CMK (cell line): ENCODE measurements at regions not wholly inside any gene's neighbourhood (a gene's known extent, or its start where the extent isn't known, plus 50 kb on each side); places are given as distances from the start of the nearest gene placed in this dataset.
"Not testable (repeated sequence)": the region's sequence is repeated elsewhere in the genome, so short reads cannot be mapped to it uniquely, and the experiment has no call there.

Source experiments
- DNase-seq: peaks from one replicate; pipeline ENCODE4 v3.0.0-alpha.2; 2010; ENCODE audit warnings: low read depth

DNA sequence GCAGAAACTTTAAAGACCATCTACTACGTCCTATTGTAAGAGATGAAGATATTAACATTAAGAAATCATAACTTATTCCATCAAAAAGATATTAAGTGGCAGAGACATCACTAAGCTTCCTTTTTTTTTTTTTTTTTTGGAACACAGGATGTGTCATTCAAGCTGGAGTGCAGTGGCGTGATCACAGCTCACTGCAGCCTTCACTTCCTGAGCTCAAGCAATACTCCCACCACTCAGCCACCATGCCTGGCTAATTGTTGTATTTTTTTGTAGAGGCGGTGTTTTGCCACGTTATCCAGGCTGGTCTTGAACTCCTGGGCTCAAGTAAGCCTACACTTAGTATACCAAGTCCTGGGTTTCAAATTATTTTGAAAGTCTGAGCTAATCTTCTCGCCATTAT is 169.7 kb upstream of the KCTD7 start:
- DNase-seq: not testable (repeated sequence)

DNA sequence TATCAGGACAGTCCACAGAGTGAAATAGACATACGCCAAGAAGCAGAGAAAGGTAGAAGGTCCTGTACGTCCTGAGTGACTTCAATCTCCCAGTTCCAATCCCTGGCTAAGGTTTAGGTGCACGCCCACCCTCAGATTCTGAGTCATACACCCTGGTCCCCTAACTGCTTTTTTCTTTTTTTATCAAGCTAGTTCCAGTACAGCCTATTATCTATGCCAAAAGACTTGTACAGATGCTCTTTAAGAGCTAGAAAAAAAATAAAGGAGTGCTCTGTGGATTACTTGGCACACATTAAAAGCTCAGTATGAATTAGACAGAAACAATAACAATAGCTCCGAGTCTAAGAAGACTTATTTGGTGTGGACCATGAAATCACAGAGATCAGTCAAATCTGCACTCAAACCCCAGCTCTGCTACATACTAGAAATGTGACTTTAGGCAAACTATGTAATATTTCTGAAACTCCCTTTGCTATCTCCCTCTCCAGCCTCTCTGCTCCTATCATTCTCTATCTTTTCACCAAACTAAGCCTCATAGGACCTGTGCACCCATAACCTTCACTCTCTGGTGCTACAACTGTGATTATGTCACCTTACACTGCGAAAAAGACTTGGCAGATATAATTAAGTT is 168.8 kb upstream of the KCTD7 start:
- not testable (repeated sequence) for DNase-seq

DNA sequence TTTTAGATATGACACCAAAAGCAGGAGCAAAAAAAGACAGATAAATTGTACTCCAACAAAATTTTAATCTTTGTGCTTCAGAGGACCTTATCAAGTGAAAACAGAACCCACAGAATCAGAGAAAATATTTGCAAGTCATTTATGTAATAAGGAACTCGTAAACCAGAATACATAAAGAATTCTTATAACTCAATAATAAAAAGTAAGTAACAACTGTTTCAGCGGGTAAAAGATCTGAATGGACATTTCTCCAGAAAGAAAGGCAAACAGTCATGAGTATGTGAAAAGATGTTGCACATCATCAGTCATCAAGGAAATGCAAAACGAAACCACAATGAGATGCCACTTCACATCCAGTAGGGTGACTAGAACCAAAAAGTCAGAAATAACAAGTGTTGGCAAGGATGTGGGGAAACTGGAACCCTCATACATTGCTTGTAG is 167.7 kb upstream of the KCTD7 start:
- DNase-seq: peak; percentile 15

DNA sequence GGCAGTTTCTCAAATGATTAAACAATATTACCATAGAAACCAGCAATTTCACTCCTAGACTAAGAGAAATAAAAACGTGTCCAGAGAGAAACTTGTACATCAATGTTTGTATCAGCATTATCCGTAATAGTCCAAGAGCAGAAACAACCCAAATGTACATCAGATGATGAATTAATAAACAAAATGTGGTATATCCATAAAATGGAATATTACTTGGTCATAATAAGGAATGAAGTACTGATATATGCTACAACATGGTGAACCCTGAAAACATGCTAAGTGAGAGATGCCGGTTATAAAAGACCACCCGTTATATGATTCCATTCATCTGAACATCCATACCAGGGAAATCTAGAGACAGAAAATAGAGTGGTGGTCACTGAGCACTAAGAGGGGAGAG is 167.3 kb upstream of the KCTD7 start:
- not testable (repeated sequence) for DNase-seq

DNA sequence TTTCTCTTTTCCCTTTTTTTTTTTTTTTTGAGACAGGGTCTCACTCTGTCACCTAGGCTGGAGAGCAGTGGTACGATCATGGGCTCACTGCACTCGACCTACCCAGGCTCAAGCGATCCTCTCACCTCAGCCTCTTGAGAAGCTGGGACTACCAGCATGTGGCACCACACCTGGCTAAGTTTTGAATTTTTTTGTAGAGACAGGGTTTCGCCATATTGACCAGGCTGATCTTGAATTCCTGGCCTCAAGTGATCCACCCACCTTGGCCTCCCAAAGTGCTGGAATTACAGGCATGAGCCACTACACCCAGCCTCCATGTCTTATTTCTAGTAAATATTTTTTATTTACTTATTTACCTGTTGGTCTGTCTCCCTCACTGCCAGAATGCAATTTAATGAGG is 165.8 kb upstream of the KCTD7 start:
- not testable (repeated sequence) for DNase-seq

DNA sequence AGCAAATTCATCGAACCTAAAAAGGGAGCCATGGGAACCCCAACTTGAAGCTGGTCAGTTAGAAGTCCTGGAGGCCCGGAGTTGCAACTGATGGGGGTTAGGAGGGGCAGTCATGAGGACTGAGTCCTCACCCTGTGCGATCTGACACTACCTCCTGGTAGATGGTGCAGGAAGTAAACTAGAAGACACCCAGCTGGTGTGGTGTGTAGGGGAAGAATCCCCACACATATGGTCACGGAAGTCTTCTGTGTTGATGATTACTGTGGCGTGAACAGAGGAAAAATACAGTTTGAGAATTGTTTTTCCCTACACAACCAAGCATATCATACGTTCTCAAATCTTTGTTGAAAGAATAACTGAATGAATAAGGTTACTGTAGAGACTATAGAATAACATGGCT is 164.6 kb upstream of the KCTD7 start:
- no peak for DNase-seq

DNA sequence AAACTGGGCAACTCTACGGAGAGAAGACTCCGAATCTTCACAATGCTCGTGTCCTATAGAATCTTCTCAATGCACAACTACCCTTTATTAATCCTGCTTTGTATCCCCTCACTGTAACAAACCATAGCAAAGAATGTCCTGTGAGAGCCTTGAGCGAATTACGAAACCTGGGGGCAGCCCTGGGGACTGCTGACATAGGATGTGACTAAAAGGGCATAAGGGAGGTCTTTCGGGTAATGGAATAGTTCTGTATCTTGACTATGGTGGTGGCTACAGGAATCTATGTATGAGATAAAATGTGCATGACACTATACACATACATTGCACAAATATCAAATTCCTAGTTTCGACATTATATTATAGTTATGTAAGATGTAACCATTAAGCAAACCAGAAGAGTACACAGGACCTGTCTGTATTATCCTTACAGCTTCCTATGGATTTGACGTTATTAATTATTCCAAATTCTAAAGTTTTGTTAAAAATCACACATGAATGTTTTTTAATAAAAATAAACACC is 162.5 kb upstream of the KCTD7 start:
- no peak for DNase-seq

DNA sequence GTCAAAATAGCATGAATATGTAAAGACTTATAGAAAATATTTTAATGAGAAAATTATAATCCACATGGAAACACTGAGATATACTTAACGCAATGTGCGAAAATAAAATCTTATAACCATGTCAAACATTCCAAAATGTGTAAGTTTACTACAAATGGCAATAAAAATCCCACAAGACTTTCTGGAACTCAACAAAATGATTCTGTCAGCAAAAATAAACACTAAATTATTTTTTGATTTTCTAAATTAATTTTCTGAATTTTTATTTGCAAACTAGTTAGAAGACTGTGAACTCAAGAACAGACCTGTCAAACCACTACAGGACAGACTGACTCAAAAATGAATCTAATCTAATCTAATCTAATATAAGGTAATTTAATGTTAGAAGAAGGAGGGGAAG is 160.8 kb upstream of the KCTD7 start:
- no peak for DNase-seq

DNA sequence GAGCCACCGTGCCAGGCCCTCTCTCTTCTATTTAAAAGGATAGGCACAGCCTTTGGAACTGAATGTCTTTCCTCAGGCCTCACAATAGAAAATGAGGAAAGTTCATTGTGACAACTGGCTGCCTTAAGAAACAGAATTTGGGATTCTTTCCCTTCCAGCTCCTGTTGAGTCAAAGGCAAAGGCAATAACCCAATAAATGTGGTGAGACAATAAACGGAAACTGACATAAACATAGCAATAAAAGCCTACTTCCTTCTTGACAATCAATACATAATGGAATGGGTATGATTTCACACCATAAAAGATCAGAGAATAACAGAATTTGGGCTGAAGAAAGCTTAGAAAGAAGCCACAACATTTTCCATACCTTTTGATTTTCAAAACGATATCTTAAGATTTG is 155.6 kb upstream of the KCTD7 start:
- DNase-seq: not testable (repeated sequence)

DNA sequence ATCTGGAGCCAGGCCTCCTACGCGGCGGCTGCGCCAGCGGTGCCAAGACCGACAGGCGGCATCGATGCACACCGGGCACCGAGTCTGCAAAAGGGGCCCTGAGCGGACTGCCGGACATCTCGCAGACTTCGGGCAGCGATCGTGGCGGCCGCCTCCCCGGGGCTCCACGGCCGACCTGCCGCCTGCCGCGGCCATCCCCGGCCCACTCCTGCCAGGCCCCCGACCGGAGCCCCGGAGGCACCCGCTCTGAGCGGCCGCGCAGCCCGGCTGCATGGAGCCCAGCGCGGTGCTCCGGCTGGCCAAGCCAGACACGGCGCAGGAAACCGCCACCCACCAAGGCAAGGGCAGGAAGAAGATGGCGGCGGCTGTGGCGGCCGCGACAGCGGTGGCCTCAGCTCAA is 154.2 kb upstream of the KCTD7 start:
- no peak for DNase-seq

DNA sequence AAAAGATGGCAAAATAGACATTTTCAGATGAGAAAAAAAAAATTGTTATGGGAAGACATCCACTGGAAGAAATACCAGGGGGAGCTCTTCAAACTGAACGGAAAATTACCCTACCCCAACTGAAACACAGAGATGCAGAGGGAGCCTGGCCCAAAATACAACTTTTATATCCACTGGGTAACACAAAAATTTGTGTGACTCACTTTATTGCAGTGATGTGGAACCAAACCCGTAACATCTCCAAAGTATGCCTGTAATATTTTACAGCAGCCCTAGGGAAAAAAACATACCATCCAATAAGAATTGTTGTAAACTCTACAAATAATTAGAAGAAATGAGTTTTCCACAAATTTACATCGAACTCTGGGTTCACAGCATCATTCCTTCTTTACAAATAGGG is 152.6 kb upstream of the KCTD7 start:
- not testable (repeated sequence) for DNase-seq

DNA sequence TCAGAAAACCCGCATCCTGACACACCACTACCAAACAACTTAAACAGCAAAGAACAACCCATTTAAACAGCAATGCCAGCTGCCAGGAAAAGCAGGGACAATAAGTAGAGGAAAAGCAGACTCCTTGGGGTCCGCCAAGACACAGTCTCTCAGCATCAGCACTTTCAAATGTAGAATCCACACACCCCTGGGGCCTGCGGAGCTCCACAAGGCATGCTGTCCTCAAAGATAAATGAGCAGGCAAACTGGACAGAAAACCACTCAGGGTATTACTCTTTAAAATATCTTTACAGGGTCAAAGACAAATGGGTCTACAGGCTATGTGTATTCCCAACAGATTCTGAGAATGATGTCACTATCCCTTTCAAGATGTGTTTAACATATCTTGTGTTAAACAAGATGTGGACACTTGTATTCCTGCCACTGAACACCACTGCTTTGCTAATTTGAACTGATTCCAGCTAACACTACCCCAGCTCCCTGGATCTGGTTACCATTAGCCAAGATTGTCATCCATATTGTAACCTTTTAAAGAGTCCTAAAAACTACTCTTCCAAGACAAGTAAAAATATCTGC is 150.8 kb upstream of the KCTD7 start:
- not testable (repeated sequence) for DNase-seq

DNA sequence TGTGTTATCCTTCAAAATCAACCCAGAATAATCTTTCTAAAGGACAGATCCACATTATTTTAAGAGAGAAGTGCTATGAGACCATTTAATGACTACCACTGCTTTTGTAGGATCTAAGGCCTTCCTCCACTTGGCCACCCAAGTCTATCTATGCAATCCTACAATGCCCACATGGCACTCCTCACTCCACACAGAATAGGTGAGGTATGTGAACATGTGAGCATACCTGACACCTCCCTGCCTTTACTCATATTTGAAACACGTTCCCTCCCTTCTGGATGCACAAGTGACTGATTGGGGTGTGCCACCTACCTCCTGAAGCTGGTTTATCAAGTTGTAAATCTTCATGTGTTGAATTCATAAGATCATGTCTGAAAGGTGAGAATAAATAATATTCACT is 147.5 kb upstream of the KCTD7 start:
- DNase-seq: not testable (repeated sequence)

DNA sequence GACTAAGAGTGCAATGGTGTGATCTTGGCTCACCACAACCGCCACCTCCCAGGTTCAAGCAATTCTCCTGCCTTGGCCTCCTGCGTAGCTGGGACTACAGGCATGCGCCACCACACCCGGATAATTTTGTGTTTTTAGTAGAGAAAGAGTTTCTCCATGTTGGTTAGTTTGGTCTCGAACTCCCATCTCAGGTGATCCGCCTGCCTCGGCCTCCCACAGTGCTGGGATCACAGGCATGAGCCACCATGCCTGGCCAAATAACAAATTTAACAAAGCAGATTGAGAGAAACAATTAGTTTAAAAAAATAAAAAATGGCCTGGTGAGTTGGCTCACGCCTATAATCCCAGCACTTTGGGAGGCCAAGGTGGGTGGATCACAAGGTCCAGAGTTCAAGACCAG is 139.6 kb upstream of the KCTD7 start:
- DNase-seq: not testable (repeated sequence)

DNA sequence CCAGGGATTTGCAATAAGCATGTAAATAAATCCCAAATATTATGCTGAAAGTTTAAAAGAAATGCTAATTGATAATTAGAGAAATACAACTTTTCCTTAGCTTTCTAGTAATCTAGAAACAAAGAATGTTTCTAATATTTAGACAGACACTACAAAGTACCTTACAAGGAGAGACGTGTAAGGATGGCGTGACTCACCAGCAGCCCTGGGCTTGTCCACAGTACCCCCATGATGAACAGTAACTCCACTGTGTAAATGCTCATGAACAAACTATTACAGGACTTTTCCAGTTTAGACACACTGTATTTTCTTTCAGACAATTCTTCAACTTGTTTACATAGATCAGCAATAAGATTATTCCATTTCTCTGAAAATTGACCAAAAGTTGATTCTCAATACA is 138.9 kb upstream of the KCTD7 start:
- DNase-seq: not testable (repeated sequence)

DNA sequence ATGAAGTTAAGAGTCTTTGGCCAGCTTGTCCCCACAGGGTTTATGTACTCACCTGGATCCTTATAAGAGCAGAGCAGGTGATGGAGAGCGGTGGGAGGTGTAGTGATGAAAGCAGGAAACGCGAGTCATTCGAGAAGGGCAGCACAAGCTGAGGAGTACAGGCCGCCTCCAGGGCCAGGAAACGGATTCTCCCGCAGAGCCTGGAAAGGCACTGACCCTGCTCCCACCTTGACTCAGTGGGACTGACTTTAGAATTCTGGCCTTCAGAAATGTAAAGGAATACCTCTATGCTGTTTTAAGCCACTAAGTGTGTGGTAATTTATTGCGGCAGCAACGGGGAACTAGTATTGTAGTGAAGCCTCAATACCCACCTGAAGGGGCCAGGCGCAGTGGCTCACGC is 137.7 kb upstream of the KCTD7 start:
- DNase-seq: not testable (repeated sequence)

DNA sequence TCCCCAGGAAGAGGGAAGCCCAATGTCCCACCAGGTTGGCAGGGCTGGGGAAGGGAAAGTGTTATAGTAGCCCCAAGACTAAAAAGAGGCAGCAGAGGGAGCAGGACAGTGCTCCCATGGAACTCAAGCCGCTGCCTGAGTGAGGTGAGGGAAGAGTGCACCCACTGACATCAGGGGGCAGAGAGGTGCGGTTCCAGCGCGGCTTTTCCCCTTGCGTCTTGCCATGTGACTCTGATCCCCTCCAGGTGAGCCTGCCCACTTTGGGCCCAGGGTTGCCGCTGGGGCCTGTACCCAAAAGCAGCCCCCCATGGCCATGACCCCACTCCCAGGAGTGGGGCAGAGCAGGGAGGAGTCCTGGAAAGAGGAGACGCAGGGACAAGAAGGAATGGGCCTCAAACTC is 136.3 kb upstream of the KCTD7 start:
- not testable (repeated sequence) for DNase-seq

DNA sequence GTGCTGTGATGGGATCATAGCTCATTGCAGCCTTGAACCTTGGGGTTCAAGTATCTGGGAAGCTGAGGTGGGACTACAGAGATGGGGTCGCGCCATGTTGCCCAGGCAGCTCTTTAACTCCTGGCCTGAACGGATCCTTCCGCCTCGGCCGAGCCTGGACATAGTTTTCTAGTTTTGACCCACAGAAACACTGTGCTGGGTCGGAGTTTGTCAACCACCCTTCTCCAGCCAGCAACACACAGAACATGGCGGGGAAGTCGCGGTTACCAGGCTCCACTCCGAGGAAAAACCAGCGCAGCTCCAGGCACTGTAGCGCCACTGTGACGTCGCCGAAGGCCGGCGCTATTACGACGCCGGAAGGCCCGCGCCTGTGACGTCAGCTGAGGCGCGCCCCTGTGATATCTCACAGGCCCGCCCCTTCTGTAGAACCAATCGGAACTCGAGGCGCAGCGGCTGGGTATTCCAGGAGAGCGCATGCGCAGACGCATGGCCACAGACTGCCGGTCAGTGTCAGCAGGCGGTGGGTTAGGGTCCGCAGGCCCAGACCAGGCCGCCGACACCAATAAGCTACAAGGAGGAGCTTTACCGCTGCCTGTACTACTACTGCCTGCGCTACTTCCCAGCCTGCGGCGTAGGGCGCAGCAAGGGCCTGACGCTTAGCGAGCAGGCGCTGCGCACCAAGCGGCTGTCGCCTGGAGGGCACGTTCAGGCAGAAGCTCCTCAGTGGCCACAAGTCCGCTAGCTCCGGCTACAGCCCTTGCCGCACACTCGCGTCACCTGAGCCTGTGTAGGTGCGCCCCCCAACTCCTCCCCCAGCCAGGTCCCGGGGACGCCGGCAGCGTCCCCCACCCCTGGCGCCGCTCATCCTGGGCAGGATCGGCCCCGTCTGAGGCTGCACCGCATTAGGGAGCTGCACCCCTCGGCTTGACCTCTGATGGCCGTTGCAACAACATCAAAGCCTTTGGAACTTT is 135.2 kb upstream of the KCTD7 start:
- peak; percentile 92 for DNase-seq

DNA sequence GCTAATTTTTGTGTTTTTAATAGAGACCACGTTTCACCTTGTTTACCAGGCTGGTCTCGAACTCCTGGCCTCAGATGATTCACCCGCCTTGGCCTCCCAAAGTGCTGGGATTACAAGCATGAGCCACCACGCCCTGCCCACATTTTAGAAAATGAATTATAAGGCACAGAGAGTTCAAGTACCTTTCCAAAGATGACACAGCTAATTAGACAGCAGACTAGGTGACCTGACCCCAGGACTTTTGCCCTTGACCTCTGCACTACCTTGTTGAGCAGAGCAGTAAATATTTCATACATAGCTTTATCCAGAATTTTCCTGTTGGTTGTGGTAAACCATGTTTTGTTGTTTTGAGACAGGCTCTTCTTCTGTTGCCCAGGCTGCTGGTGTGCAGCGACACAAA is 131.3 kb upstream of the KCTD7 start:
- DNase-seq: no peak

DNA sequence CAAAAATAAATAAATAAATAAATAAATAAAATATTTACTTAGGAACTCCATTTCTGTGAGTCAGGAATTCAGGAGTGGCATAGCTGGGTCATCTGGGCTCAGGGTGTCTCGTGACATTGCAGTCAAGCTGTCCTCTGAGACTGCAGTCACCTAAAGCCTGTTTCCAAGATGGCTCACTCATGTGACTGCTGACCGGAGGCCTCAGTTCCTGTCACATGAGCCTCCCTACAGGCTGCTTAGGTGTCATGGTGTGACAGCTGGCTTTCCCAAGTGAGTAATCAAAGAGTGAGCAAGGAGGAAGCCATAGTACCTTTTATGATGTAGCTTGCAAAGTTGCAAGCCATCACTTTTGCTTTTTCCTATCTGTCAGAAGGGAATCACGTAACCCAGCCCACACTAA is 128.6 kb upstream of the KCTD7 start:
- no peak for DNase-seq

DNA sequence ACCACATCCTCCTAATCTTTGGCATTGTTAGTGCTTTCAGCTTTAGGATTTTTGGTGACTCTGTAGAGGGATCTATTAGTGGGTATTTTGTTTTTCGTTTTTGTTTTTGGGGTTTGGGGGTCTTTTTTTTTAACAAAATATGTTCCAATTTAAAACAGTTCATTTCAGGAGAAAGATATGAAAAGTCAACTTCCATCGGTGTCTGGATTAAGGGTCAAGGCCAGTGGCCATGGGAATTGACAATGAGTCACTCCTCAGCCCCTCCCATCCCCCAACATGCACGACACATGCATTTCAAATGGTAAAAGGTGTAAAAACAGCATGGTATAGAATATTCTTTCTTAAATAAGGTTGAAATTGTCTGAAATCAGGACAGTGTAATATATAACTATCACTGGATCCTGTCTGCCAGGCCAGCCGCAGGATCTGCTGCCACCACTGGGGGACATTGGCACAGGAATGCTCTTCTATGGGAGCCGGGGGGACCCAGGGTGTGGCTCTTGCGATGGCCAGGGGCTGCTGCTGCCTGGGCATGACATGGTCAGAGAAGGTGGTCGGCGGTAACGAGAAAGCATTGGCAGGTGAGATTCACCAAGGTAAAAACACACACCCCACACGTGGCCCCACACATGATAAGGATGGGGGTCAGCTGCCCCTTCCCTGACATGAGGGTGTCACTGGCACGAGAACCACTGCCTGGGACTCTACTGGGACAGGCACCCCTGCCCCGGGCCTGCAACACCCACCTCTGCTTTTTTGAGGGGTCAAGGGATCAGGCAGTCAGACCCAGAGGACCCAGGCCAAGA is 126.2 kb upstream of the KCTD7 start:
- DNase-seq: no peak

DNA sequence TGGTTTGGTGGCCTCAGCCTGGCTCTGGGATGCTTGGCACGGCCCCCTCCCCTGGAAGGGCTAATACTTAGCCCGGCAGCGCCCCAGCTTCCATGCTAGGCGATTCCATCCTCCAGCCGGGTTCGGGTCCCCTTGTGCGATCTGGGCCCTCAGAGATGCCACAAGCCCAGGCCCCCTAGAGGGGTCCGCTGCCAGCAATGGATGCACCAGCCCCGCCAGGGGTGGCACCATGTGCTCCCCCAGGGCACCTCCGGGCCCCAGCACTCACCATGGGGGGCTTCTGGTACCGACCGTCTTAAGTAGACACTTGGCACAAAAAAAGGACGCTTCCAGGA is 125.7 kb upstream of the KCTD7 start:
- DNase-seq: no peak
